ENCODE measurements at regions not wholly inside any gene's neighbourhood (a gene's known extent, or its start where the extent isn't known, plus 50 kb on each side); places are given as distances from the start of the nearest gene placed in this dataset.

DNA sequence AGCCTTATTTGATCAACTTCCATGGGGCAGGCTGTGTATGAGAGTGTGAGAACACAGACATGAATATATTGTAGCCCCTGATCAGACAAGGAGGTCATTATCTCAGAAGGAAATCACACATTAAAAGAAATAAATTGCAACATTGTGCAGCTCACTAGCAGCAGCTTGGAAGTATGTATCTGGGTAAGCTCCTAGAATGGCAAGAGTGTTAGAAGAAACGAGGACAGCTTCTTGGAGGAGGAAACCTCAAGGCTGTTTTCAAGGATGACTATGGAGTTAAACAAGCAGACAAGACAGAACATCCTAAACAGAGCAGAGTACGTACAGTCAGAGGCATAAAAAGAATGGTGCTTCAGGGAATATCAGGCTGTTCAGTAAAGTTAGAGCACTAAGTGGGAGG is 511.0 kb downstream of the SLCO4C1 start:
- TF ChIP-seq EZH2phosphoT487 (IDR thresholded peaks at IDR 0.05; ENCODE audit: borderline replicate concordance, low read length) (no peak), CTCF (IDR thresholded peaks at IDR 0.05; ENCODE audit: low read depth, low read length, poor library complexity, severe bottlenecking) (no peak)

All from DOHH2 (cell line).